Pons (tissue), 1 donor: ENCODE measurements at regions not wholly inside any gene's neighbourhood (a gene's known extent, or its start where the extent isn't known, plus 50 kb on each side); places are given as distances from the start of the nearest gene placed in this dataset.
"Not testable (repeated sequence)": the region's sequence is repeated elsewhere in the genome, so short reads cannot be mapped to it uniquely, and the experiment has no call there.

Source experiments
- DNase-seq: peaks from one replicate; pipeline ENCODE4 v3.0.0-alpha.2; 2016; ENCODE audit warnings: low spot score

GRCh38 chr9:108444400-108445358, 411.1 kb downstream of the ACTL7B start:
- peak; percentile 29 for DNase-seq

DNA sequence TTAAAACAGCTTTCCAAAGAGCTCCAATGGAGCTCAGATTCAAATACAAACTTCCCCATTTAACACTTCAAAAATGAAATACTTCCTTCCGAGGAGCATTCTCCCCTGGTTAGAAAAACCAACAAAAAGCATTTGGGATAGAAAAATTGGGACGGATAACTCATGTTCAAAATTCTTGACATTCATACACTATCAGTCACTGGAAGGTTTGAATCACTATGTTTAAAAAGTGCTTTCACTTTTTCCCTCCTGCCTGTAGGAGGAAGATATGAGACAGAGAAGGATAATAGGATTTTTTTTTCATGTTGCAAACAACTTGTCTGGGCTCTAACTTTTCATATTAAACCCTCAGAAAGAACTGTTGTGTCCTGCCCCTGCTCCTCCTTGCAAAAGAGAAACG, 412.0 kb downstream of the ACTL7B start:
- no peak for DNase-seq

GRCh38 chr9:108443019-108443633, 412.7 kb downstream of the ACTL7B start:
- no peak for DNase-seq

GRCh38 chr9:108442627-108443018, 413.2 kb downstream of the ACTL7B start:
- DNase-seq = no peak

DNA sequence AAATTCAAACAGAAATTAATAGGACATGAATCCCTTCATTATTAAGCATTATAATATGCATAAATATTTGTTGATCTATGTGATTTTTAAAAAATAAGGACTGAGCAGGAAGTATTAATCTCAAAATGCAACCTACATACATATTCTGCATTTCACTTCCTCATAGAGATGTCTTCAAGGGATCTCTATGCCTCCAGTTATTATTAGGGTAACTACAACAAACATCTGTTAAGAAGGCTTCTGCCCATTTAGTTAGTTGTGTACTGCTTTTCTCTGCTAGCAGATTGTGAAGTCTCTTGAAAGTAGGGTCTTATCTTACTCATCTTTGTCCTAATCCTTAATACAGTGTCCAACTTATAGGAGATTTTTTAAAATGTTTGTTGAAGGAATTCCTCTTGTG, 414.1 kb downstream of the ACTL7B start:
- DNase-seq = no peak

DNA sequence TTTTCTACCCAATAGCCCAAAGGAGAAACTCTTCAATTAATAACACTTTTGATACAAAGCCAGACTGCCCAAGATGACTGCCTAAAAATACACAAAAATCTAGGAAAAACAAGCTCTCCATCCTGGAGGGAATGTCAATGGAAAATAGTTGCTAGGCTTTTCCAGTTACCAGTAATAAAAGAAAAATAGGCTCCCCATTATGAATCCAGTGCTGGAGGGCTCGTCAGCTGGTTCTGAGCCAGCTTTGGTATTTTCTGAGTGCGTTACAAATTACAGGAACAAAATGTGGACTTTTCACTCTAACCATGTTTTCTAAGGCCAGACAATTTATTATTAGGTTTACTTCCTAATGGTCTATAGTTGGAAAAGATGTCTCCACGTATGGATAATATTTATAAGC, 414.5 kb downstream of the ACTL7B start:
- DNase-seq = no peak

- no peak for DNase-seq
Observed at GRCh38 chr9:108439947-108440346, 415.8 kb downstream of the ACTL7B start.

DNA sequence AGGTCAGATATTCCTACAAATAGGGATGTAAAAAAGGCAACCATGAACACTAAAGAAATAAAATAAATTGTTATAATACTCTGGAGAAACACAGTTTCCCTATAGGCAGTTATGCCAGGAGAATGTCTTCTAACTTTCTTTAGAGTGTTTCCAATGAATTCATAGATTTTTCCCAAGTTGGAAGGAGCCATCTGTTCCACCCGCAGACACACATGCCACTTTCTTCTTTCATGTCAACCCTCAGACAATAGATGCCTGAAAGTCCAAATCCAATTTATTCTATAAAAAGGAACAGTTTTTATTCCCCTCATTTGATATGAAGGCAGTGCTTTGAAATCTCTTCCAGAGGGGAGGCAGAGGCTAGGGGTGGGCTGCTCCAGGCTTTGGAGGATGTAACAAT, 418.1 kb downstream of the ACTL7B start:
- no peak for DNase-seq

DNA sequence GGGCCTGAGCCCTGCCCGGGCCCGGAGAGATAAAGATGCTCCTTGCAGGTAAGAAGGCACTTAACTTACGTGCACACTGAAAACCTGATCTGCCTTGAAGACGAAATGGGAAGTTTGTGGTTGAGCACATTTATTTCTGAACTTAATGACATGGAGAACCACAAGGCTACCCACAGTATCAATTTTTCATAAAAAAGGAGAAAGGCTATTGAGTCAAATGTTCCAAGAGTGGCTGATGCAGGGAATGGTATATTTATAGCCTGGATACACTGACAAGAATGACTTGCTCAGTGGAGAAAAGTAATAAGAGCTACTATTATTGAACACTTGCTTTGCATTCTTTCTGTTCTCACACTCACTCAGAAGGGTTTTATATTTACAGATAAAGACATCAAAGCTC, 419.3 kb downstream of the ACTL7B start:
- DNase-seq = no peak

GRCh38 chr9:108434502-108434901, 421.3 kb downstream of the ACTL7B start:
- no peak for DNase-seq

DNA sequence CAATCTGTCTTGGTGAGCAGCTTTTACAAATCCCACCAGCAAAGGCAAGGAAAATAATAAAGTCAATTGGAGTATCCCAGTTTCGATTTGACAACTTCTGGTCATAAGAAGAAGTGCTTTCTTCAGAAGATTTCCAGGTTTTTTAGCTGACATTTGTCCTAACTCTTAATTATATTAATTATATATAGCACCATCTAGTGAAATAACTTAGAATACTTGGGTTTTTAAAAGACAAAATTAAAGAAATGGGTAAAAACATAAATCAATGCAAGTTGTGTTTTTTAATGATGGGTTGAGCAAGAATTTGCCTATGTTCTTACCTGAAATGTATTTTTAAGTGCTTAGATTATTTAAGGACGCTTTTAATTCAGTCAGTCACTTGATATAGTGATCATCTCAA, 421.8 kb downstream of the ACTL7B start:
- DNase-seq = no peak

GRCh38 chr9:108430655-108431054, 425.1 kb downstream of the ACTL7B start:
- no peak for DNase-seq

DNA sequence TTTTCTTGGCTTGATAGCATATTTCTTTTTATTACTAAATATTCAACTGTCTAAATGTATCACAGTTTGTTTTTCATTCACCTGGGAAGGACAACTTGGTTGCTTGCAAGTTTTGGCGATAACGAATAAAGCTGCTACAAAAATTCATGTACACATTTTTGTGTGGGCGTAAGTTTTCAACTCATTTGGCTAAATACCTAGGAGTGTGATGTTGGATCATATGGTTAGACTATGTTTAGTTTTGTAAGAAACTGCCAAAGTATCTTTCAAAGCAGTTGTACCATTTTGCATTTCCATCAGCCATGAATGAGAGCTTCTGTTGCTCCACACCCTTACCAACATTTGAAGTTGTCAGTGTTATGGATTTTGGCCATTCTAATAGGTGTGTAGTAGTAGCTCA, 428.0 kb downstream of the ACTL7B start:
- no peak for DNase-seq

DNA sequence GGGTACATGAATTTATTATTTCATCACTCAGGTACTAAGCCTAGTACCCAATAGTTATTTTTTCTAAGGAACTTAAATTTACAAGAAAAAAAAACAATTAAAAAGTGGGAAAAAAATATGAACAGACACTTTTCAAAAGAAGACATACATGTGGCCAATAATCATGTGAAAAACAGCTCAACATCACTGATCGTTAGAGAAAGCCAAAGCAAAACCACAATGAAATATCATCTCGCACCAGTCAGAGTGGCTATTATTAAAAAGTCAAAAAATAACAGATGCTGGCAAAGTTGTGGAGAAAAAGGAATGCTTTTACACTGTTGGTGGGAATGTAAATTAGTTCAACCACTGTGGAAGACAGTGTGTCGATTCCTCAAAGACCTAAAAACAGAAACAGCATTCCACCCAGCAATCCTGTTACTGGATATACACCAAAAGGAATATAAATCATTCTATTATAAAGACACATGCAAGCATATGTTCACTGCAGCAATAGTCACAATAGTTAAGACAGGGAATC, 429.3 kb downstream of the ACTL7B start:
- not testable (repeated sequence) for DNase-seq

- no peak for DNase-seq
Observed at GRCh38 chr9:108423433-108423832, 432.4 kb downstream of the ACTL7B start.

GRCh38 chr9:108419379-108419778, 436.4 kb downstream of the ACTL7B start:
- DNase-seq = no peak

- no peak for DNase-seq
Observed at GRCh38 chr9:108417726-108418125, 438.1 kb downstream of the ACTL7B start.

DNA sequence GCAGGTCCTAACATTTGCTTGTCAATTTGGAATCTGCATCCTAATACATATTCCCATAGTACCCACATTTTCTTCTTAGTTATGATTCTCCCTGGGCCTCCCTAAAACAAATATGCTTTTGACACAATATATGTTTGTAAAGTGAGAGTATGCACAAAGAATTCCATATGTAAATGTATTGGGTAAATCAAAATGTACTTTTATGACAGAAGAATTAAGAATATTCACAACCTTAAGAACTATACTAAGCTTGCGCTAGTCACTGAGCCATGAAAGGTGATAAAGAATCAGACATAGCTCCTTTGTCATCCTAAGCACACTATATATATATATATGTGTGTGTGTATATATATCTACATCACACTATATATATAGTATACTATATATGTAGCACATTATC, 438.5 kb downstream of the ACTL7B start:
- DNase-seq = no peak

GRCh38 chr9:108416324-108416723, 439.5 kb downstream of the ACTL7B start:
- DNase-seq = no peak

GRCh38 chr9:108413809-108414208, 442.0 kb downstream of the ACTL7B start:
- DNase-seq = no peak

DNA sequence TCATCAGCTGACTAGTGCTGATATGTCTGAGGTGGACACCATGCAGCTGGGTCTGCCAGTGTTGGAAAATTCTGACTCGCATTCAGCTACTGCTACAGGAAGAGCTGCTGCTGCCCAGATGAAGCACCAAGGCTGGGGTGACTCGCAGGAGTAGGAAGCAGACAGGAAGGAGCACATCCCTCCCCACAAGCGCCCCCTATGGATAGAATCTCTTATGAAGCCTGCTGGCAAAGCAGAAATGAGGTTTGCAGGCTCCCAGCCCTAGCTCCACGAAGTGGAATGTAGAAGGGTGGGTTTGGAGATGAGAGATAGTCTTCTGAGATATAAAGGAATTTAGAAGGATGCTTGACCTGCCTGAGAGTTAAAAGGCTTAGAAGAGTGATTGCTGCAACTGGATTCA, 443.0 kb downstream of the ACTL7B start:
- DNase-seq = no peak

DNA sequence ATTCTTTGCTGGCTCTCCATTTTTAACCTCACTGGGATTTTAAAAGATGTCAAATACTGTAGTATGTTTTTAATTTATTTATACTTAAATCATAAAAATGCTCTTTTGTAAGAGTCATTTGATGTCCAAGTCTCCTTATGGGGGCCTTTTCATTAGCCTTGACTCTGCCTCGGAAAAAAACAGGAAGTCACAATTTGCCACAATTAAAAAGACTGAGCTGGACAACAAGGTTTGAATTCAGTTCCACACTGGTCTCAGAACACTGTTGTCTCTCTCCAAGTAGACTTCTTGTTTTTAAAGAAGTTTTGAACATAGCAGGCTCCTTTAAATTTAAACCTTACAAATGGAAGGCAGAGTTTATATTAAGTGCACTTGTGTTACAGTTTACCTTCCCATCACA, 444.2 kb downstream of the ACTL7B start:
- DNase-seq = no peak

- DNase-seq = peak; percentile 7
Observed at GRCh38 chr9:108410161-108410560, 445.6 kb downstream of the ACTL7B start.
